KMS-11 (cell line): ENCODE measurements at regions not wholly inside any gene's neighbourhood (a gene's known extent, or its start where the extent isn't known, plus 50 kb on each side); places are given as distances from the start of the nearest gene placed in this dataset.

Experiments used
- H2AFZ ChIP-seq: fragments of 200-600 bp; sonication (generic); 2 replicates; pipeline ENCODE4 v1.6.1; 2016; ENCODE audit warnings: antibody characterized with exemption, mixed run types, low read depth
- H3K27ac ChIP-seq: fragments of 200-600 bp; sonication (generic); 2 replicates; pipeline ENCODE4 v1.6.1; 2016; ENCODE audit warnings: mild to moderate bottlenecking, mixed run types
- H3K27me3 ChIP-seq: fragments of 200-600 bp; sonication (generic); 2 replicates; pipeline ENCODE4 v1.6.1; 2017; ENCODE audit warnings: mild to moderate bottlenecking, low read depth, mixed run types, moderate library complexity; ENCODE audit not compliant: insufficient read depth
- H3K36me3 ChIP-seq: fragments of 200-600 bp; sonication (generic); 2 replicates; pipeline ENCODE4 v1.6.1; 2017; ENCODE audit warnings: mild to moderate bottlenecking, mixed run types; ENCODE audit not compliant: insufficient read depth
- H3K4me1 ChIP-seq: fragments of 200-600 bp; sonication (generic); 2 replicates; pipeline ENCODE4 v1.6.1; 2016; ENCODE audit warnings: mild to moderate bottlenecking, low read depth, mixed run types; ENCODE audit not compliant: poor library complexity, severe bottlenecking
- H3K4me2 ChIP-seq: fragments of 200-600 bp; sonication (generic); 2 replicates; pipeline ENCODE4 v1.7.0; 2016; ENCODE audit warnings: mild to moderate bottlenecking, mixed run types
- H3K4me3 ChIP-seq: fragments of 200-600 bp; sonication (generic); IDR thresholded peaks from 2 replicates; pipeline ENCODE4 v1.6.1; 2017; ENCODE audit warnings: low read depth, low read length, mixed read lengths; ENCODE audit not compliant: insufficient read depth
- H3K79me2 ChIP-seq: fragments of 200-600 bp; sonication (generic); 2 replicates; pipeline ENCODE4 v1.6.1; 2016; ENCODE audit warnings: low read depth, mixed run types; ENCODE audit not compliant: insufficient read depth
- H3K9ac ChIP-seq: fragments of 200-600 bp; sonication (generic); 2 replicates; pipeline ENCODE4 v1.6.1; 2016; ENCODE audit warnings: mild to moderate bottlenecking, mixed run types
- H4K20me1 ChIP-seq: fragments of 200-600 bp; sonication (generic); 2 replicates; pipeline ENCODE4 v1.6.1; 2016; ENCODE audit warnings: mild to moderate bottlenecking, mixed run types; ENCODE audit not compliant: insufficient read depth
- TF ChIP-seq, protein P1 (sequence below): fragments of 200-600 bp; sonication (generic); conservative IDR thresholded peaks from 2 replicates; pipeline ENCODE4 v1.6.1; 2017; ENCODE audit warnings: low read depth, mild to moderate bottlenecking, antibody characterized with exemption, low read length, moderate library complexity, mixed read lengths

DNA sequence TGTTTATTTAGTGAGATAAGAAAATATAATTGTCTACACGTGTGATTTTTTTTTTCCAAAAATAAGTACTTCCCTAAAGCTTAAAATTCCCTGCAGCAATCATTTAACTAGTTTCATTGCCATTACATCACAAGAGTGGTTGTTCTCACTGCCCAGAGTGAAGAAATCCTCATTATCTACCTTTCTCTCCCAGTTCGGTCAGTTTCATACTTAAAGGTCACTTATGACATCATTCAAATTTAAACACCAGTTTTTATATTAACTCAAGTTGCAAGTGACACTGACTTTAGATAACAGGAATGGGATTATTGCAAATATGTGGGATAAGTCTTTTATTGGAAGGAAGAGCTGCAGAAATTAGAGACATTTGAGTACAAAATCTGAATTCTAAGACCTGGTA, 1699.8 kb upstream of the IGFBP7 start:
- Histone ChIP-seq H3K4me2 (no peak overlapping the region), H3K9ac (no peak overlapping the region), H3K36me3 (no peaks in the 10 kb centered on the region), H3K4me3 (no peak overlapping the region), H2AFZ (no peak overlapping the region), H3K27me3 (no peaks in the 10 kb centered on the region), H4K20me1 (no peaks in the 10 kb centered on the region), H3K27ac (no peak overlapping the region), H3K4me1 (peaks cover 9% of the 10 kb centered on the region), H3K79me2 (no peaks in the 10 kb centered on the region)
- TF ChIP-seq, protein P1, sequence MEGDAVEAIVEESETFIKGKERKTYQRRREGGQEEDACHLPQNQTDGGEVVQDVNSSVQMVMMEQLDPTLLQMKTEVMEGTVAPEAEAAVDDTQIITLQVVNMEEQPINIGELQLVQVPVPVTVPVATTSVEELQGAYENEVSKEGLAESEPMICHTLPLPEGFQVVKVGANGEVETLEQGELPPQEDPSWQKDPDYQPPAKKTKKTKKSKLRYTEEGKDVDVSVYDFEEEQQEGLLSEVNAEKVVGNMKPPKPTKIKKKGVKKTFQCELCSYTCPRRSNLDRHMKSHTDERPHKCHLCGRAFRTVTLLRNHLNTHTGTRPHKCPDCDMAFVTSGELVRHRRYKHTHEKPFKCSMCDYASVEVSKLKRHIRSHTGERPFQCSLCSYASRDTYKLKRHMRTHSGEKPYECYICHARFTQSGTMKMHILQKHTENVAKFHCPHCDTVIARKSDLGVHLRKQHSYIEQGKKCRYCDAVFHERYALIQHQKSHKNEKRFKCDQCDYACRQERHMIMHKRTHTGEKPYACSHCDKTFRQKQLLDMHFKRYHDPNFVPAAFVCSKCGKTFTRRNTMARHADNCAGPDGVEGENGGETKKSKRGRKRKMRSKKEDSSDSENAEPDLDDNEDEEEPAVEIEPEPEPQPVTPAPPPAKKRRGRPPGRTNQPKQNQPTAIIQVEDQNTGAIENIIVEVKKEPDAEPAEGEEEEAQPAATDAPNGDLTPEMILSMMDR, result no peak

DNA sequence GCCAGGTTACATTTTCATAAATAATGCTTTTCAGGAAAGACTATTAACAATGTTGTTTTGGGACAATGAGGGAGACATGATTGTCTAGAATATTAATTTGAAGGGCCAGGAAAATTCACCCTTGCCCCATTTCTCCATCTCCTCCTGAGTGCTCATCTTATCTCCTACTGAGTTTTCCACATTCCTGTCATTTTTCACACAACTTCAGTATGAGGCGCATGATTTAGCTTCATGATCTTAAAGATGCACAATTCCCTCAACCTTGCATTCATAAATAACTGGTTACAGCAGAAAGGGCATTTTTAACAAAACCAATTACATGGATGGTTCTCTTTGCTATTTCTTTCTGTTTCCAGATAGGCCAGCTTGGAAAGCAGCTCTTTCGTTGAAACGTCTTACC, 1699.2 kb upstream of the IGFBP7 start:
- no peaks in the 10 kb centered on the region for H3K27me3 ChIP-seq
- no peak overlapping the region for H2AFZ ChIP-seq

DNA sequence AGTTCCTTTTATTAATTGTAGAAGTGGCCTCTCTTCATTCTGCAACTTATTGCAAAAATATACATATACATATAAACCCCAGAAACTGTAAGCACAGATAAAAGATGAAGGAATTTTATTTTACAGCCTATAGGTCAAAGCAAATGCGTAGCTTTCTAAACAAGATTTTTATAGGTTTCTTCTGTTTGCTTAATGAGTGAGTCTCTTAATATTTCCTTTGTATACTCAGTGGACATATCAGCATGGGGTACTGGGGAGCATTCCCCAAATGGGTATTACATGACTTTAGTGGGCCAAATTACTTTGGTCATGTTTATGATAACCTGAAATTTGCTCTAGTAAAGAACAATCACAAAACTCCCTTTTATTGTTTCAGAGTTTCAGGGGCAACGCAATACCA, 1698.6 kb upstream of the IGFBP7 start:
- Histone ChIP-seq H2AFZ (no peak overlapping the region), H3K36me3 (no peaks in the 10 kb centered on the region), H3K27ac (no peak overlapping the region), H3K9ac (no peak overlapping the region), H3K4me1 (peaks cover 9% of the 10 kb centered on the region), H3K4me2 (no peak overlapping the region), H4K20me1 (no peaks in the 10 kb centered on the region), H3K4me3 (no peak overlapping the region), H3K79me2 (no peaks in the 10 kb centered on the region), H3K27me3 (no peaks in the 10 kb centered on the region)
- TF ChIP-seq, protein P1, result no peak

More for the DNA sequence above, 1699.2 kb upstream of the IGFBP7 start:
- TF ChIP-seq, protein P1, result no peak
- H3K4me2 ChIP-seq, result no peak overlapping the region
- no peak overlapping the region for H3K9ac ChIP-seq
- no peak overlapping the region for H3K4me3 ChIP-seq
- no peaks in the 10 kb centered on the region for H3K79me2 ChIP-seq
- peaks cover 9% of the 10 kb centered on the region for H3K4me1 ChIP-seq
- H3K27ac ChIP-seq, result no peak overlapping the region
- no peaks in the 10 kb centered on the region for H4K20me1 ChIP-seq
- no peaks in the 10 kb centered on the region for H3K36me3 ChIP-seq

DNA sequence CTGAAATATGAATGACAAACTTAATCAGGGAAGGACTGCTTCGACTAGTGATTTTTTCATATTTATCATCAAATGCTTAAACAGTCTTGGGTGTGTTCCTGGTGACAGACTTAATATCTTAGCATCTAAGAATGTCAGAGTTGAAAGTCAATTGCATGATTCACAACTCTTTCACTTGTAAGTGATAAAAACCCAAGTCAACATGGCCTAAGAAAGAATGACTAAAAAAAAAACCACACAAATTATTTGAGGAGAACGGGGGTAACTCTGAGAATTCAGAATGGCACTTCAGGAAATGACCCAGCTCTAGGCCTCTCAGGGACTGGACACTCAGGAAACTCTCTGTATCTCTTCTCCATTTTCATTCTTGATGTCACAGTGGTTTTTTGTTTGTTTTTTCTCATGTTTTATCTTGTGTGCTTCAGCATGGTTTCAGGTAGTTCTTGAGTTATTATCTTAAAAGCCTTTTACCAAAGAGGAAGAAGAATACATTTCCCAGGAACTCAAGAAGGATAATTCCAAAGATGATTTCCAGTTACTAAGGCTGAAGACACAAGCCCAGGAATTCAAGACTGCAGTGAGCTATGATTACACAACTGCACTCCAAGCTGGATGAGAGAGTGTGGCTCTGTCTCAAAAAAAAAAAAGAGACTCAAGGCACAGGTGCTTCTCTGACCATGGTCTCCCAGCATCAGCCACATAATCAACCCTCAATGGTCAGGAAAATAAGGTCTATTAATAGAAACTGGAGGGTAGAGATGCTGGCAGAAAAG, 1697.8 kb upstream of the IGFBP7 start:
- H2AFZ ChIP-seq, result no peak overlapping the region
- no peaks in the 10 kb centered on the region for H3K79me2 ChIP-seq
- H3K9ac ChIP-seq, result no peak overlapping the region
- H3K4me1 ChIP-seq, result peaks cover 6% of the 10 kb centered on the region
- TF ChIP-seq, protein P1, result no peak
- H3K4me3 ChIP-seq, result no peak overlapping the region
- no peak overlapping the region for H3K4me2 ChIP-seq
- no peaks in the 10 kb centered on the region for H4K20me1 ChIP-seq
- no peak overlapping the region for H3K27ac ChIP-seq
- no peaks in the 10 kb centered on the region for H3K27me3 ChIP-seq
- no peaks in the 10 kb centered on the region for H3K36me3 ChIP-seq
